Neural cell (in vitro differentiated cells): ENCODE measurements at regions not wholly inside any gene's neighbourhood (a gene's known extent, or its start where the extent isn't known, plus 50 kb on each side); places are given as distances from the start of the nearest gene placed in this dataset.

Experiments used
- CTCF ChIP-seq: fragments of 450-650 bp; IDR thresholded peaks from 2 replicates; pipeline ENCODE4 v1.5.1; 2014; ENCODE audit warnings: antibody characterized with exemption, mild to moderate bottlenecking, moderate library complexity; ENCODE audit not compliant: poor library complexity, severe bottlenecking
- EP300 ChIP-seq: fragments of 450-650 bp; conservative IDR thresholded peaks from 2 replicates; pipeline ENCODE4 v1.6.1; 2014; ENCODE audit warnings: antibody characterized with exemption, mild to moderate bottlenecking, moderate library complexity; ENCODE audit not compliant: poor library complexity, severe bottlenecking
- EZH2 ChIP-seq: fragments of 200-600, 300-800 bp; shearing (Covaris generic), sonication (generic); IDR thresholded peaks from 2 replicates; pipeline ENCODE4 v1.6.1; 2014; ENCODE audit warnings: antibody characterized with exemption, low read length, borderline replicate concordance, mild to moderate bottlenecking; ENCODE audit not compliant: insufficient read depth, poor library complexity, severe bottlenecking
- MXI1 ChIP-seq: fragments of 450-650 bp; conservative IDR thresholded peaks from 2 replicates; pipeline ENCODE4 v1.6.1; 2014; ENCODE audit warnings: antibody characterized with exemption, mild to moderate bottlenecking; ENCODE audit not compliant: poor library complexity, severe bottlenecking
- POLR2AphosphoS5 ChIP-seq: IDR thresholded peaks from 2 replicates; pipeline ENCODE4 v1.6.1; 2012
- REST ChIP-seq: IDR thresholded peaks from 2 replicates; pipeline ENCODE4 v1.6.1; 2012; ENCODE audit warnings: borderline replicate concordance
- SMC3 ChIP-seq: fragments of 450-650 bp; conservative IDR thresholded peaks from 2 replicates; pipeline ENCODE4 v1.6.1; 2014; ENCODE audit warnings: antibody characterized with exemption, mild to moderate bottlenecking, moderate library complexity; ENCODE audit not compliant: poor library complexity

GRCh38 chr3:53997476-53997875, 105.8 kb upstream of the SELENOK start:
- TF ChIP-seq CTCF = no peak
- no peak for TF ChIP-seq EZH2
- TF ChIP-seq SMC3 = no peak
- TF ChIP-seq MXI1 = no peak
- no peak for TF ChIP-seq REST
- TF ChIP-seq POLR2AphosphoS5 = no peak
- no peak for TF ChIP-seq EP300
